ENCODE measurements at regions not wholly inside any gene's neighbourhood (a gene's known extent, or its start where the extent isn't known, plus 50 kb on each side); places are given as distances from the start of the nearest gene placed in this dataset.

DNA sequence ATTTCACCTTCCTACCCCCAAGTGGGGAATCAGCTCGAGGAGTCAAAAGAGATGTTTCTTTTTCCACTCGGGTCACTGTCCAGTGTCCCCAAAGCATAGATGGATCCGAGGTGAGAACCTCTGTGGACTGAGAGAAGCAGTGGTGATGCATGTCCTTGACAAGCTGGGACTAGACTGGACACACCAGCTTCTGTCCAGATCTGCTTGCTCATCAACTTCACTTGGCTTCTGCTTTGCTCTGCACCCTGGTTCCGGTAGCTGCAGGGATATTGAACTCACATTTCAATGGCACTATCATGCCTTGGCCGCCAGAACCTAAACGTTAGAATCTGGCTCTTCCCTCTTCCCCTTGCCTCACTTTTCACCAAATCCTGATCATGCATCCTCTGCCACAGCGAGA lies 50.3 kb upstream of the CXCL12 start:
- Mint-ChIP-seq H3K4me3 (no peak overlapping the region), H3K36me3 (ENCODE audit: low read depth) (no peaks in the 10 kb centered on the region), H3K27ac (no peak overlapping the region), H3K4me1 (no peaks in the 10 kb centered on the region), H3K9me3 (peaks cover 7% of the 10 kb centered on the region), H3K27me3 (no peaks in the 10 kb centered on the region)
- intact Hi-C loops (cut with micrococcal nuclease) = no loop called here
- TF ChIP-seq, protein P1, sequence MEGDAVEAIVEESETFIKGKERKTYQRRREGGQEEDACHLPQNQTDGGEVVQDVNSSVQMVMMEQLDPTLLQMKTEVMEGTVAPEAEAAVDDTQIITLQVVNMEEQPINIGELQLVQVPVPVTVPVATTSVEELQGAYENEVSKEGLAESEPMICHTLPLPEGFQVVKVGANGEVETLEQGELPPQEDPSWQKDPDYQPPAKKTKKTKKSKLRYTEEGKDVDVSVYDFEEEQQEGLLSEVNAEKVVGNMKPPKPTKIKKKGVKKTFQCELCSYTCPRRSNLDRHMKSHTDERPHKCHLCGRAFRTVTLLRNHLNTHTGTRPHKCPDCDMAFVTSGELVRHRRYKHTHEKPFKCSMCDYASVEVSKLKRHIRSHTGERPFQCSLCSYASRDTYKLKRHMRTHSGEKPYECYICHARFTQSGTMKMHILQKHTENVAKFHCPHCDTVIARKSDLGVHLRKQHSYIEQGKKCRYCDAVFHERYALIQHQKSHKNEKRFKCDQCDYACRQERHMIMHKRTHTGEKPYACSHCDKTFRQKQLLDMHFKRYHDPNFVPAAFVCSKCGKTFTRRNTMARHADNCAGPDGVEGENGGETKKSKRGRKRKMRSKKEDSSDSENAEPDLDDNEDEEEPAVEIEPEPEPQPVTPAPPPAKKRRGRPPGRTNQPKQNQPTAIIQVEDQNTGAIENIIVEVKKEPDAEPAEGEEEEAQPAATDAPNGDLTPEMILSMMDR (IDR thresholded peaks at IDR 0.05) = no peak
- DNase-seq (no peak), ATAC-seq (ENCODE audit: low read depth) (no peak)
- ChIA-PET POLR2A (no interaction called here), CTCF (no interaction called here)

DNA sequence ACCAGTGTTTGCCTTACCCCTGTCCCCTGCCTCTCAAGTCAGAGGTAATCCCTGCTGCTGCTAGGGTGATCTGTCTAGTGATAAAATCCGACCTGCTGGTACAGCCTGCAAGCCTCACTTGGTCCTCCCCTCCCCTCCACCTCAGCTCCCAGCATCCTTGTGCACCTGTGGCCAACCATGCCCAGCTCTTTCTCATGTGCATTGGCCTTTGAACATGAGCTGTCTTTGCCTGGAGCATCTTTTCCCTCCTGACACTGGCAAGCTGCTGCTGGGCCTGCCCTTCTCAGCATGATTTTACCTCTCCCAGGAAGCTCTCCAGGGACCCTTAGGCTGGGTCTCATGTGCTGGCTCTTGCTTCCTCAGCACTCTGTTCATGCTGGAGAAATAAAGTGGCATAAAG lies 51.3 kb upstream of the CXCL12 start:
- TF ChIP-seq, protein P1 (IDR thresholded peaks at IDR 0.05) = no peak
- DNase-seq = no peak
- intact Hi-C loops (cut with micrococcal nuclease) = no loop called here
- no peaks in the 10 kb centered on the region for H3K27me3 Mint-ChIP-seq
- peaks cover 4% of the 10 kb centered on the region for H3K9me3 Mint-ChIP-seq
- H3K4me3 Mint-ChIP-seq = no peak overlapping the region
- POLR2A ChIA-PET = no interaction called here
- no peak for ATAC-seq (ENCODE audit: low read depth)
- H3K36me3 Mint-ChIP-seq (ENCODE audit: low read depth) = no peaks in the 10 kb centered on the region
- no peaks in the 10 kb centered on the region for H3K4me1 Mint-ChIP-seq
- CTCF ChIA-PET = no interaction called here
- H3K27ac Mint-ChIP-seq = no peak overlapping the region

DNA sequence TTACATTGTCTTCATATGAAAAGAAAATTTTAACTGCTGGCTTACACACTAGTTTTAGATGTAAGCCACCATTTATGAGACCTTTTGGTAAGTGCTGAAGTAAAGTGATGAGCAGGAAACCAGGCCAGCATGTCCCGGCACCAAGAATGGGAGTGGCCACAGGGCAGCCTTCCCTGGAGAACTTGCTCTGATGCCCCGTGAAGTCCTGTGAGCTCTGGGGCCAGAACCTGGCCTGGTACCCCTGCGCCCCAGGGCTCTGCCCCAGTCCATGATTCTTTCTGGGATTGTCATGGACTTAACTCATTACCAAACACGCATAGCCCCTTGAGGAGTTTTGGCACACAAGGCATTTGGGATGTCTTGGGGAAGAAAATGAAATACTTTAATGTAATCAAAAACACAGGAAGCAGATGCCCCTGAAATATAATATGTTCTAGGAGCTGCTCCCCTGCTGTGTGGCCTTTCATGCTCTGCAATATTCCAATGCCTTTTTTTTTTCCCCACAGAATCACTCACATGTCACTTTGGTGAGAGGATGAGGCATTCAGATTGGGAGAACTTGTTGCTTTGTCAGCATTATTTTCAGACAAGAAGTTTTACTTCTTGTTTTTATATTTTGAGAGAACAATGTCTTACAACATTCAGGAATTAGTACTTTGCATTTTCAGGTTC lies 53.1 kb upstream of the CXCL12 start:
- H3K36me3 Mint-ChIP-seq (ENCODE audit: low read depth) = no peaks in the 10 kb centered on the region
- DNase-seq (no peak), ATAC-seq (ENCODE audit: low read depth) (no peak)
- H3K27me3 Mint-ChIP-seq = no peaks in the 10 kb centered on the region
- intact Hi-C loops (cut with micrococcal nuclease) = no loop called here
- no peak overlapping the region for H3K4me3 Mint-ChIP-seq
- ChIA-PET CTCF (no interaction called here), POLR2A (no interaction called here)
- TF ChIP-seq, protein P1 (IDR thresholded peaks at IDR 0.05) = no peak
- no peak overlapping the region for H3K27ac Mint-ChIP-seq
- H3K9me3 Mint-ChIP-seq = peaks cover 2% of the 10 kb centered on the region
- no peaks in the 10 kb centered on the region for H3K4me1 Mint-ChIP-seq

DNA sequence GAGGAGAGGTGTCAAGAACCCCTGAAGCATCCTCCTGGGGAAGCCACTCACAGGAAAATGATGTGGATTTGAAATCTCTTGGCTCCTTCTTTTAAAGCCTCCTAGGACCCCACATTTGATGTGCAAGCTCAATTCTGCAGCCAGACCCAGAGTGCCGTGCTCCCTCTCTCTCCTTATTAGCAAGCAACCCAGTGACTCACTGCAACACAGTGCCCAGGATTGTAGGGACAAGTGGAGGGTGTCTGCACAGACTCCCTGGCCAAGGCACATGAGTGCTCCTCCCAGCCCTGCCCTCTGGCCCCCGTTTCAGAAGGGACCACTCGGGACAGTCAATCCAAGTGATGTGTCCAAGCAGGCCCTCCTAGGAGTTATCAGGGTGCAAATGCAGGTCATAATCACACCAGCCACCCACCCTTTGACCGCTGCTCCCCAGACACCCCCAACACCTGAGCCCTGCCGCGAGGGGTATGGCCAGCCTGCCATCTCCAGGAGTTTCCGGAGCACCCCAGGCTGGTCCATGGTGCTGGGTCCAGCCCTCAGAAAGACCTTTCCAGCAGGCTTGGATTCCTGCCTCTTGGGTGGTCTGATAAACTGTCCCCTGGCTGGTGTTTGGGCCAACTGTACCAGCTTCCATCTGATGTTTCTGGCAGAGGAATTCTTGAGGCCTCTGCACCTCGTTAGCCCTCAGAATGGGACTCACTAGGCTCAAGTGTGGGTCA lies 54.5 kb upstream of the CXCL12 start:
- CTCF ChIA-PET = no interaction called here

DNA sequence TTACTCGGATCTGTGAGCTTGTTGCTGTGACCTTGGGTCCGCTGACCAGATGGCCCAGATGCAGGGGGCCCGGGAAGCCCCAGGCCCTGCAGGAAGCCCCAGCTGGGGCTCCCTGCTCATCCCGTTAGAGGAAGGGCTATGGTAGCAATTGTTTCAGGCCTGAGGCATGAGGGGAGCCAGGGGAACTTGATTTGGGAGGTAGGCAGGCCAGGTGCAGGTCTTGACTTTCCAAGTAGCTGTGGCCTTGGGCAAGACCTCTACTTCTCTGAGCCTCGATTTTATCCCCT lies 55.0 kb upstream of the CXCL12 start:
- Mint-ChIP-seq H3K27ac (no peak overlapping the region), H3K4me3 (no peak overlapping the region), H3K27me3 (no peaks in the 10 kb centered on the region), H3K36me3 (ENCODE audit: low read depth) (no peaks in the 10 kb centered on the region), H3K4me1 (no peaks in the 10 kb centered on the region), H3K9me3 (peaks cover 3% of the 10 kb centered on the region)
- ATAC-seq (ENCODE audit: low read depth) = no peak
- intact Hi-C loops (cut with micrococcal nuclease) = no loop called here
- TF ChIP-seq, protein P1 (IDR thresholded peaks at IDR 0.05) = no peak
- DNase-seq = no peak
- POLR2A ChIA-PET = no interaction called here
- CTCF ChIA-PET = no interaction called here

More for the DNA sequence above, 54.5 kb upstream of the CXCL12 start:
- H3K27me3 Mint-ChIP-seq = no peaks in the 10 kb centered on the region
- ATAC-seq (ENCODE audit: low read depth) = no peak
- no peak overlapping the region for H3K27ac Mint-ChIP-seq
- H3K9me3 Mint-ChIP-seq = peaks cover 2% of the 10 kb centered on the region
- DNase-seq = no peak
- intact Hi-C loops (cut with micrococcal nuclease) = no loop called here
- H3K4me1 Mint-ChIP-seq = no peaks in the 10 kb centered on the region
- H3K4me3 Mint-ChIP-seq = no peak overlapping the region
- H3K36me3 Mint-ChIP-seq (ENCODE audit: low read depth) = no peaks in the 10 kb centered on the region
- TF ChIP-seq, protein P1 (IDR thresholded peaks at IDR 0.05) = no peak
- POLR2A ChIA-PET = no interaction called here

Measured in activated B cell treated with CpG ODN at 0.5 μM for 24 hours (primary cell).